CD4-positive, alpha-beta T cell (primary cell): ENCODE measurements at regions not wholly inside any gene's neighbourhood (a gene's known extent, or its start where the extent isn't known, plus 50 kb on each side); places are given as distances from the start of the nearest gene placed in this dataset.

ENCODE experiments used
- ATAC-seq: fragments of 200-7000 bp; cut with Tn5 transposase; one replicate; pipeline ENCODE4 v1.10.0; 2022; ENCODE audit warnings: mild to moderate bottlenecking; ENCODE audit not compliant: poor library complexity
- CTCF ChIA-PET: fragments of 350-600 bp; sonication (Branson Sonifier 250); formaldehyde crosslinking; loops from one replicate; lab custom pipeline; 2021; ENCODE audit warnings: antibody characterized with exemption, inconsistent platforms; lab: Charles Lee
- POLR2A ChIA-PET: fragments of 350-600 bp; sonication (Branson Sonifier 250); formaldehyde crosslinking; loops from one replicate; lab custom pipeline; 2021; ENCODE audit warnings: antibody characterized with exemption, inconsistent platforms; lab: Charles Lee
- DNase-seq, 14 experiments: peaks; one replicate each; pipeline ENCODE4 v3.0.0-alpha.2; 2013 to 2020; ENCODE audit warnings: mixed read lengths in 2 of 14
- H3K27ac ChIP-seq, 2 donors: one replicate each; pipeline versions ENCODE4 v1.5.1 to v1.7.0; 2013; ENCODE audit warnings: low read length in 2 of 2, low read depth in 1 of 2, mild to moderate bottlenecking in 1 of 2
- H3K27me3 ChIP-seq, 2 experiments: 1 replicate in 1 of 2; 2 replicates in 1 of 2; pipeline versions ENCODE4 v1.6.1 to v1.7.0; 2013; ENCODE audit warnings: low read length in 2 of 2, control low read depth in 1 of 2, mild to moderate bottlenecking in 1 of 2, moderate library complexity in 1 of 2; ENCODE audit not compliant: insufficient read depth in 2 of 2, control insufficient read depth in 1 of 2
- H3K36me3 ChIP-seq: one replicate; pipeline ENCODE4 v1.6.1; 2013; ENCODE audit warnings: low read length, control low read depth; ENCODE audit not compliant: insufficient read depth
- H3K4me1 ChIP-seq: one replicate; pipeline ENCODE4 v1.6.1; 2013; ENCODE audit warnings: low read length, control low read depth; ENCODE audit not compliant: insufficient read depth
- H3K4me3 ChIP-seq: one replicate; pipeline ENCODE4 v1.5.1; 2013; ENCODE audit warnings: mild to moderate bottlenecking, low read length, moderate library complexity
- H3K9me3 ChIP-seq, 2 experiments: 1 replicate in 1 of 2; 2 replicates in 1 of 2; pipeline versions ENCODE4 v1.6.1 to v1.7.0; 2013; ENCODE audit warnings: low read length in 2 of 2, mild to moderate bottlenecking in 2 of 2, control low read depth in 1 of 2, moderate library complexity in 1 of 2; ENCODE audit not compliant: control insufficient read depth in 1 of 2, insufficient read depth in 1 of 2
- H3K27ac Mint-ChIP-seq: one replicate; pipeline ENCODE4 v1.8.0; 2020; ENCODE audit warnings: mixed read lengths
- H3K27me3 Mint-ChIP-seq: one replicate; pipeline ENCODE4 v1.8.0; 2021; ENCODE audit warnings: mixed read lengths
- H3K36me3 Mint-ChIP-seq: one replicate; pipeline ENCODE4 v1.8.0; 2021; ENCODE audit warnings: low read depth, mixed read lengths
- H3K4me1 Mint-ChIP-seq: one replicate; pipeline ENCODE4 v1.8.0; 2021; ENCODE audit warnings: low read depth, mixed read lengths
- H3K4me3 Mint-ChIP-seq: one replicate; pipeline ENCODE4 v1.8.0; 2020; ENCODE audit warnings: mild to moderate bottlenecking, mixed read lengths
- H3K9me3 Mint-ChIP-seq: one replicate; pipeline ENCODE4 v1.8.0; 2020; ENCODE audit warnings: mixed read lengths
- CTCF ChIP-seq: fragments of 200-600 bp; IDR thresholded peaks from one replicate; pipeline ENCODE4 v1.8.0; 2022; ENCODE audit warnings: antibody characterized with exemption, mild to moderate bottlenecking
- intact Hi-C, 2 experiments: fragments of 100-400 bp; cut with DNase I in 1 of 2; cut with micrococcal nuclease in 1 of 2; formaldehyde crosslinking; loops; one replicate each; pipeline versions ENCODE4 v1.15.1 to v1.9.0; 2023 to 2025; cut with DNase I, micrococcal nuclease

GRCh38 chr3:135447483-135447882 is 518.0 kb upstream of the PPP2R3A start:
- no peaks in the 10 kb centered on the region for H3K27me3 Mint-ChIP-seq
- no peak overlapping the region for H3K27ac Mint-ChIP-seq
- no peak overlapping the region for H3K4me3 Mint-ChIP-seq
- H3K36me3 ChIP-seq = no peaks in the 10 kb centered on the region
- ChIA-PET CTCF (no interaction called here), POLR2A (no interaction called here)
- intact Hi-C loops = no loop called here
- H3K9me3 Mint-ChIP-seq = no peaks in the 10 kb centered on the region
- no peaks in the 10 kb centered on the region for H3K36me3 Mint-ChIP-seq
- TF ChIP-seq CTCF = no peak
- H3K4me1 ChIP-seq = no peaks in the 10 kb centered on the region
- H3K4me1 Mint-ChIP-seq = no peaks in the 10 kb centered on the region
- H3K27me3 ChIP-seq = no peaks in the 10 kb centered on the region
- DNase-seq (no peak), ATAC-seq (no peak)
- H3K9me3 ChIP-seq = peaks cover 0 to 4% of the 10 kb centered on the region in 2 experiments
- no peak overlapping the region for H3K27ac ChIP-seq
- H3K4me3 ChIP-seq = no peak overlapping the region

GRCh38 chr3:135448520-135448919 is 517.0 kb upstream of the PPP2R3A start:
- no peaks in the 10 kb centered on the region for H3K36me3 Mint-ChIP-seq
- POLR2A ChIA-PET = no interaction called here
- H3K27me3 Mint-ChIP-seq = no peaks in the 10 kb centered on the region

GRCh38 chr3:135449046-135449445 is 516.5 kb upstream of the PPP2R3A start:
- intact Hi-C loops = no loop called here
- H3K9me3 Mint-ChIP-seq = no peaks in the 10 kb centered on the region
- no peaks in the 10 kb centered on the region for H3K4me1 Mint-ChIP-seq
- Histone ChIP-seq H3K27ac (no peak overlapping the region), H3K27me3 (no peaks in the 10 kb centered on the region), H3K4me1 (no peaks in the 10 kb centered on the region), H3K4me3 (no peak overlapping the region), H3K36me3 (no peaks in the 10 kb centered on the region), H3K9me3 (peaks cover 0 to 9% of the 10 kb centered on the region in 2 experiments)
- no peak for TF ChIP-seq CTCF
- POLR2A ChIA-PET = no interaction called here
- no peaks in the 10 kb centered on the region for H3K27me3 Mint-ChIP-seq
- H3K27ac Mint-ChIP-seq = no peak overlapping the region
- ATAC-seq = no peak
- CTCF ChIA-PET = no interaction called here
- H3K36me3 Mint-ChIP-seq = no peaks in the 10 kb centered on the region
- H3K4me3 Mint-ChIP-seq = no peak overlapping the region
- no peak for DNase-seq

More at GRCh38 chr3:135448520-135448919, 517.0 kb upstream of the PPP2R3A start:
- TF ChIP-seq CTCF = no peak
- no peak for ATAC-seq
- CTCF ChIA-PET = no interaction called here
- Histone ChIP-seq H3K9me3 (peaks cover 0 to 9% of the 10 kb centered on the region in 2 experiments), H3K27ac (no peak overlapping the region), H3K27me3 (no peaks in the 10 kb centered on the region), H3K4me3 (no peak overlapping the region), H3K4me1 (no peaks in the 10 kb centered on the region), H3K36me3 (no peaks in the 10 kb centered on the region)
- no peak overlapping the region for H3K27ac Mint-ChIP-seq
- intact Hi-C loops = no loop called here
- no peak for DNase-seq
- no peak overlapping the region for H3K4me3 Mint-ChIP-seq
- H3K9me3 Mint-ChIP-seq = no peaks in the 10 kb centered on the region
- no peaks in the 10 kb centered on the region for H3K4me1 Mint-ChIP-seq
